ENCODE measurements at regions not wholly inside any gene's neighbourhood (a gene's known extent, or its start where the extent isn't known, plus 50 kb on each side); places are given as distances from the start of the nearest gene placed in this dataset.

GRCh38 chr17:77580531-77581270 lies 377.8 kb upstream of the TNRC6C start:
- CTCF ChIA-PET: no interaction called here
- TF ChIP-seq CTCF (IDR thresholded peaks at IDR 0.05; ENCODE audit: insufficient read depth, low read length, missing control alignments): no peak
- POLR2A ChIA-PET: no interaction called here
- no peak overlapping the region for H3K4me3 ChIP-seq (ENCODE audit: low read depth, low read length)
- DNase-seq (ENCODE audit: low read depth, low spot score): no peak

GRCh38 chr17:77581480-77581879 lies 377.0 kb upstream of the TNRC6C start:
- TF ChIP-seq CTCF (IDR thresholded peaks at IDR 0.05; ENCODE audit: insufficient read depth, low read length, missing control alignments): no peak
- POLR2A ChIA-PET: no interaction called here
- no peak for DNase-seq (ENCODE audit: low read depth, low spot score)
- CTCF ChIA-PET: no interaction called here
- no peak overlapping the region for H3K4me3 ChIP-seq (ENCODE audit: low read depth, low read length)

GRCh38 chr17:77585142-77585860 lies 373.2 kb upstream of the TNRC6C start:
- CTCF ChIA-PET: interaction anchor here (1.0 kb wide), 1 partner anchor 428 kb away, joined by 3 read pairs; no protein-coding TSS in a partner anchor
- TF ChIP-seq CTCF (IDR thresholded peaks at IDR 0.05; ENCODE audit: insufficient read depth, low read length, missing control alignments): no peak

GRCh38 chr17:77590951-77591735 lies 367.4 kb upstream of the TNRC6C start:
- no peak for TF ChIP-seq CTCF (IDR thresholded peaks at IDR 0.05; ENCODE audit: insufficient read depth, low read length, missing control alignments)
- ChIA-PET POLR2A (no interaction called here), CTCF (no interaction called here)
- H3K4me3 ChIP-seq (ENCODE audit: low read depth, low read length): no peak overlapping the region
- DNase-seq (ENCODE audit: low read depth, low spot score): no peak

More at GRCh38 chr17:77585142-77585860, 373.2 kb upstream of the TNRC6C start:
- POLR2A ChIA-PET: no interaction called here
- H3K4me3 ChIP-seq (ENCODE audit: low read depth, low read length): no peak overlapping the region
- no peak for DNase-seq (ENCODE audit: low read depth, low spot score)

DNA sequence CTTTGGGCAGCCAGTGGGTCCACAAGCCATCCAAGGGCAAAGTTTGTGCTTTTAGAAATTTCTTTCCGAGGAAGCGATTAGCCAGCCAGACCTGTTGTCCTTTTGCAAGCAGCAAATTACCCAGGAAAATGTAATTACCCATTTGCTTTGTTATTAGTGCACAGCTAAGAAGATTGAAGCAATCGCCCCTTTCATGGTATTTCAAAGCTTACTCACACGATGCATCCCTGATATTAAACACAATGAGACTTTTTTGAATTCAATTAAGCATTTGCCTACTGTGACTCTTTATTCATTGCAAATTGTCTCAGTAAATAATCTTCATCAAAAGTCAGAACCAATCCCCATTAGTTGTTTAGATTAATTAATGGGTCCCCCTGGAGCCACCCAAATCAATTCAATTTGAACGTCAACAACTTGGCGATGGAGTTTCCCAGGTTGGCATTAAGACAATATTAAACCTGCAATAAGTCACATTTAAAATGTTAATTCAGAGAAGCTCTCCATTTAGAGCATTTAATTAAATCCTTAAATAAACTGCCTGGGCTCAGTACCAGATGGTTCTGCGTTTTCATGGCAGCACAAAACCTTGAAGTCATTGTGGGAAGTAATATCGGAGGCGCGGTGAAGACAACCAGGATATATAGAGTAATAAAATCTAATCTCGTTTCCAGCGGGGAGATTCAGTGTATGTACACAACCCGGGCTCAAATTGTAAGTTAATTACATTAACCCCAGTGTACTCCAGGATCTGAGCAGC lies 366.2 kb upstream of the TNRC6C start:
- H3K4me3 ChIP-seq (ENCODE audit: low read depth, low read length): no peak overlapping the region
- ChIA-PET POLR2A (no interaction called here), CTCF (no interaction called here)
- no peak for TF ChIP-seq CTCF (IDR thresholded peaks at IDR 0.05; ENCODE audit: insufficient read depth, low read length, missing control alignments)
- DNase-seq (ENCODE audit: low read depth, low spot score): no peak

Measured in AG04449 (cell line).